HG03432 (cell line): ENCODE measurements at regions not wholly inside any gene's neighbourhood (a gene's known extent, or its start where the extent isn't known, plus 50 kb on each side); places are given as distances from the start of the nearest gene placed in this dataset.
"Not testable (repeated sequence)": the region's sequence is repeated elsewhere in the genome, so short reads cannot be mapped to it uniquely, and the experiment has no call there.

ENCODE experiments used
- ATAC-seq: cut with Tn5 transposase; IDR thresholded peaks from one replicate; pipeline ENCODE4 v1.9.1; 2021; ENCODE audit warnings: mild to moderate bottlenecking, moderate library complexity; ENCODE audit not compliant: unreplicated experiment

DNA sequence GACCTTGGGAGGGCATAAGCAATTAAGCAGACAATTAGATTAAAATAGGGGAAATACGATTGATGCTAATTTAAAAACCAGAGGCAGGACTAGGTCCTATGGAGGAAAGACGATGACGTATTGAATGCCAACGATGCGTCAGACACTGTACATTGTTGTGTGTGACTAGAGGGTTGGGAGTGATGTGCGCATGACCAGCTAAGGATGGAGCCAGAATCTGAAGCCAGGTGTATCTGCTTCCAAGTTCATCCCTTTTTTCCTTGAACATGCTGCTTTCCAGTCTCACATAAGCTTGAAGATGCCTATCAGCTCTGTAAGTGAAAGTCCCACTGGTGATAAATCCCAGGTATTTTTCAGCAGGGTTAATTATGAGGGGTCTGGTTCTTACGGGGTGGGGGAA lies 576.2 kb downstream of the MATN1 start:
- no peak for ATAC-seq

- ATAC-seq: no peak
These were observed 576.9 kb downstream of the MATN1 start for GRCh38 chr1:30146448-30146847.

GRCh38 chr1:30145723-30146303 lies 577.6 kb downstream of the MATN1 start:
- no peak for ATAC-seq

DNA sequence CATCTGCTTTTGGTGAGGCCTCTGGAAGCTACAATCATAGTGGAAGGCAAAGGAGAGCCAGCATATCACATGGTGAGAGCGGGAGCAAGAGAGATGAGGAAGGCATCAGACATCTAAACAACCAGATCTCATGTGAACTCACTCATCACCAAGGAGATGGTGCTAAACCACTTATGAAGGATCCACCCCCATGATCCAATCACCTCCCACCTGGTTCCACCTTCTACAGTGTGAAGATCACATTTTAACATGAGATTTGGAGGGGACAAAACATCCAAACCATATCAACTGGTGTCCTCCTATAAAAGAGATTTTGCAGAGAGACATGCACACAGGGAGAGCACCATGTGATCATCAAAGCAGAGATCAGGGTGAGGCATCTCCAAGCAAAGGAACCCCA lies 578.6 kb downstream of the MATN1 start:
- ATAC-seq: no peak

DNA sequence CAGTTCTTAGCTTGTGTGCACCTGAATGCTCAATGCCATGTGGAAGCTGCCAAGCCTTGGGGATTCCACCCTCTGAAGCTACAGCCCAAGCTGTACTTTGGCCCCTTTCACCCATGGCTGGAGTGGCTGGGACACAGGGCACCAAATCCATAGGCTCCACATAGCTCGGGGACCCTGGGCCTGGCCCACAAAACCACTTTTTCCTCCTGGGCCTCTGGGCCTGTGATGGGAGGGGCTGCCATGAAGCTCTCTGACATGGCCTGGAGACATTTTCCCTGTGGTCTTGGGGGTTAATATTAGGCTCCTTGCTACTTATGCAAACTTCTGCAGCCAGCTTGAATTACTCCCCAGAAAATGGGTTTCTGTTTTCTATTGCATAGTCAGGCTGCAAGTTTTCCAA lies 579.9 kb downstream of the MATN1 start:
- ATAC-seq: no peak

DNA sequence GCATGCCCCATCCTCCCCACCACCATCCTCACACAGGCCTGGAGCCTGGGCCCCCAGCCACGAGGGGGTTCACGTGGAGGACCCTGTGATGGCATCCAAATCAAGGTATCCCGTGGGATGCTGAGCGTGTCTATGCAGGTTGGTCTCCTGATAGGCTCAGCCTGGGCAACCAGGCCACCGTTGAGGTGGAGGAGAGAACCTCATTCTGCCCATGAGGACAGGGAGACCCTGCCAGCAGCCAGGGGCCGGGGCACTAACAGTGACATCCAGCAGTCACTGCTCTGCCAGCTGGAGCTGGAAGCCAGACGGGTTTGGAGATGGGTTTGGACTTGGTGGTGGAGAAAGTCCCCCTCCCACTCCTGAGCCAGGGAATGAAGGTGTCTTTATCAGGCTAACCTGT lies 582.8 kb downstream of the MATN1 start:
- ATAC-seq: no peak

GRCh38 chr1:30138891-30139290 lies 584.5 kb downstream of the MATN1 start:
- no peak for ATAC-seq

GRCh38 chr1:30137001-30137400 lies 586.4 kb downstream of the MATN1 start:
- ATAC-seq: no peak

DNA sequence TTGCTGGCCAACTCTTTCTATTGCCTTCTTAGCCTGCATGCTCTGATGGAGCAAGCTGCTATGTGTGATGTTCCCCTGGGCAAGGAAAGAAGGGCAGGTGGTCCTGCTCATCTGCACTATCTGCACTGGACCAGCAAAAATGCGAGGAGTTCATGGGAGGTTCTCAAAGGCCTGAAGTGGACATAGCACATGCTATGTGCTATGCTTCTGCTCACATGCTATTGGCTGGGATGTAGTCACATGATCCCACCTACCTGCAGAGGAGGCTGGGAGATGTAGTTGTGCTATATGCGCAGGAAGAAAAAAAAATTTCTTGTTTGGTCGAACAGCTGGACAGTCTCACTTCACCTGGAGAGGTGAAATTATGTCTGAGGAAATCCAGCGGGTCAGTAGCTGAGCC lies 587.7 kb downstream of the MATN1 start:
- no peak for ATAC-seq

- no peak for ATAC-seq
These were observed 588.7 kb downstream of the MATN1 start for GRCh38 chr1:30134466-30135217.

GRCh38 chr1:30133414-30134055 lies 589.9 kb downstream of the MATN1 start:
- no peak for ATAC-seq

GRCh38 chr1:30132602-30133286 lies 590.6 kb downstream of the MATN1 start:
- no peak for ATAC-seq

DNA sequence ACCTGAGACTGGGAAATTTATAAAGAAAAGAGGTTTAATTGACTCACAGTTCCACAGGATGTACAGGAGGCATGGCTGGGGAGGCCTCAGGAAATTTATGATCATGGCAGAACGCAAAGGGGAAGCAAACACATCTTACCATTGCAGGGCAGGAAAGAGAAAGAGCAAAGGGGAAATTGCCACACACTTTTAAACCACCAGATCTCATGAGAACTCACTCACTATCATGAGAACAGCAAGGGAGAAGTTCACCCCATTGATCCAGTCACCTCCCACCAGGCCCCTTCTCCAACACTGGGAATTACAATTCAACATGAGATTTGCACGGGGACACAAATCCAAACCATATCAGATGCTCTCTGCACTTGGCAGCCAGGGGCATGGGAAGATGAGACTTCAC lies 592.8 kb downstream of the MATN1 start:
- not testable (repeated sequence) for ATAC-seq

DNA sequence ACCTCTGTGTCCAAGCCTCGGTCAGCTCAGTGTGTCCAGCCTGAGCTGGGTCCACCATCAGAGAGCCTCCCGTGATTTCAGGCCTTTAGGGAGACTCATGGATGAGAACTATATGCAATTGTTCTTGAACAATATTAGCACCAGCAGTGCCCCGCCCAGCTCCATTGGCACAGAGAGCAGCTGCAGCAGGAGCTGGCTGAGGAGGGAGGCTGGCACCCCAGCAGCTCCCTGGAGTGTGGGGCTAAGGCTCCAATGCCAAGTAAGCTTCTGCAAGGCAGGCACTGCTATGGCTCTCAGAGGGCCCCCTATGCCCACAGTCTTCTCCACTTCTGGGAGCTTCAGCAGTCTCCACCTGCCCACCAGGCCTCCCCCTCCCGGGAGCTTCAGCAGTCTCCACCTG lies 593.3 kb downstream of the MATN1 start:
- ATAC-seq: no peak

DNA sequence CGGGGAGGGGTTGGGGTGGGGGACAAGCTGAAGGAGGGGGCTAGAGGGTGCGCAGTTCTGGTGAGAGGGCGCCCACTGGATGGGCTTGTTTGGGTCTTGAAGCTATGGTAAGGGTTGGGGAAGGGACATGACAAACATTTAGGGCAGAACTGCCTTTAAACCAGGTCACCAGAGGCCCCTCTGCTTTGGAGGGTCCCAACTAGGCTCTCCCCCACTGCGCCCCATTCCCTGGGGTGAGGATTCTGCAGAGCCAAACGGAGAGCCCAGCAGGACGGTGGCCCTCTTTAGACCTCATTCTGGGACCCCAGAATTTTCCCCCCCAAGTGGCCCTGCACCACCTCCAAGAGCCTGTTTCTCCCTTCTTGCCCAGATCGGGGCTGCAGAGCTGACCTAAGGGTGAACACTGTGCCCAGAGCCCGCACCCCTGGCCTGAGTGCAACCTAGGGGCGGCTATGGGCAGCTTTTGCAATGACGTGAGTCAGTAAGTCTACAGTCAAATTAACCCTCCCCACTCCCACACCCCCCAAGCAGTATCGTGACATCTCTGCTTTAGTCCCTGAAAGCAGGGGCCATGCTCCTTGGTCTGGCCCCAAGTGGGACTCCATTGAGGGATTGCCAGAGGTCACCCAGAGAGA lies 593.8 kb downstream of the MATN1 start:
- no peak for ATAC-seq

GRCh38 chr1:30129001-30129408 lies 594.4 kb downstream of the MATN1 start:
- no peak for ATAC-seq

DNA sequence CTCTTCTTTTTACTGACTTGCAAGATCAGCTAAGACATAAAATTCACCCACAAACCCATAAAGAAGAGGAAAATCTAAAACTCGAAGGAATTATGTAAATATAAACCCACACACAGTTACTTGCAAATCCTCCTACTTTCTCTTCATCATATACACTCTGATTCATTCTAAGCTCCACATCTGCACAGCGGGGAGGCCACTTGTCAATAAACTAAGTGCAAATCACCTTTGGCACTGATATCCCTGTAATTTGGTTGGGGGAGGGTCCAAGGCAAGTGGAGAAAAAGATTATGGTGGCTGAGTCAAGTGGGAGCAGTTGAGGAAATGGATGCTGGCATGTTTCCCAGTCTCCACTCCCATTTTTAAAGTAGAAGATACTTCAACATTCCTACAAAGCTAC lies 596.5 kb downstream of the MATN1 start:
- ATAC-seq: no peak

- no peak for ATAC-seq
These were observed 597.6 kb downstream of the MATN1 start for GRCh38 chr1:30125821-30126170.

DNA sequence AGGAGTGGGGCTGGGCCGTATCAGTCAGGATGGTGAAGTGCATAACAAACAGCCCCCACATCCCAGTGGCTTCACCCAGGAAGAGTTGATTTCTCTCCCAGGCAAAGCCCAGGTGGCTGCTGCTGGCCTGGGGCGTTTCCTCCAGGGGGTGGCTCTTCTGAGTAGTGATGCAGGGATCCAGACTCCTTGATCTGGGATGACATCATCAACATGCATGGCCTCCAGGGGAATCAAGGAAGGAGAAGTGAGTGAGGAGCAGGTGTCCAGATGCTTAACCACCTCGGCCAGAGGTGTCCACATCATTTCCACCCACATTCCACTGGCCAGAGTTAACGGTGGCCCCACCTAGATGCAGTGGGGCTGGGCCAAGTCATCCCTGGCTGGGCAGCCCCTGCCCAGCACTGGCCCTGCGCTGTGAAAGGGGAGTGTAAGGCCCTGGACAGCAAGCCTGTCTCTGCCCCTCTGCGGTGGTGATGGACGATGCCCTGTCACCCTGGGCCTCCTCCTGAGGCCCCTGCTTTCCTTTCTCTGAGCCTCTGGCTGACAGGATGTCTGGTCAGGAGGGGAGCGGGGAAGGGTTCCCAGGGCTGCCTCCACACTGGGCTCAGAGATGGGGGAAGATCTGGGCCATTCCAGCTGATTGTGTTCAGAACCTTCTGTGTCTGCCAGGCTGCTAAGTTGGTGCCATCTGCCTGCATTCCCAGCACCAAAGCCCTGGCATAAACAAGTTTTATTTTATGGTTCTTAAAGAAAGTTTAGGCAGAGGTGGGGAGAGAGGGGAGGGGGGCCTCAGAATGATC lies 598.2 kb downstream of the MATN1 start:
- ATAC-seq: no peak

GRCh38 chr1:30123896-30124295 lies 599.5 kb downstream of the MATN1 start:
- no peak for ATAC-seq

GRCh38 chr1:30123036-30123435 lies 600.3 kb downstream of the MATN1 start:
- no peak for ATAC-seq
